ENCODE measurements at regions not wholly inside any gene's neighbourhood (a gene's known extent, or its start where the extent isn't known, plus 50 kb on each side); places are given as distances from the start of the nearest gene placed in this dataset.

DNA sequence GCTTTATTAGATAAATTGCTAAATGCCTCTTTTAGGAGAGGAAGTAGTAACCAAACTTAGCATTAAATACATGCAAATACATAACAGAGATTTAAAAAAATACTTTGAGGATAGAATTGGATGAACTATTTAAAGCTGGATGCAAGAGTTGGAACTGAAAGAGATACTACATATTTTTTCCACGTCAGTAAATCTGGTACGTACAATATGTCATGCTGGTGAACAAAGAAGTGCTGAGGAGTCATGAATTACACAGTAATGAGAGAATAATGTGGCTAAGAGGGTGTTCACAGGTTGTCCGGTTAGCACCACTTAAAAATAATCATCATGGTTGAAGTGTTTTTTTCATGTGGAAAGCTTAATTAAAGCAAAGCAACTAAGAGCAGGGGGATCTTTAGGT lies 184.1 kb upstream of the FRMPD4 start:
- H3K27ac ChIP-seq = no peak overlapping the region

DNA sequence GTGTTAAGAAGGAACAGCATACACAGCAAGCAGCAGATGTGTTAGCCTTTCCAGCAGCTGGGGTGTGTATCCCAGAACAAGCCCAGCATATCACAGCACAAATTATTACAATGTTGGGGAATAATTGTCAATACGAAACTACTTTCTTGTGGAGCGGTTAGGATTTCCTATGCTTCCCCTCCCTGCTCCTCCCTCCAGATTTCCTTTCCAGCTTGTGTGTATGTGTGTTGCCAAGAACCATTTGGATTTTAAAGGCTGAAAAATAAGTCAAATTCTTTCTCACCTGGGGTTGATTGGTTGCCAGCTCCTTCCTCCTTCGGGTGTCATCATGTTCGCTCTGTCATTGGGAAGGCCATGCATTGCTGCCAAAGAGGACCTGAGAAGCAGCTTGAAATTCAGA lies 178.2 kb upstream of the FRMPD4 start:
- no peaks in the 10 kb centered on the region for H3K27me3 ChIP-seq
- intact Hi-C loops (cut with DNase I) = no loop called here
- H3K9me3 ChIP-seq = no peaks in the 10 kb centered on the region
- 43 to 49% (median 49%) methylated on average over 4 of the region's 4 CpGs for WGBS, 3 donors
- no peaks in the 10 kb centered on the region for H3K4me1 ChIP-seq (ENCODE audit: insufficient read depth)
- H3K4me3 ChIP-seq = no peak overlapping the region
- TF ChIP-seq POLR2A (IDR thresholded peaks at IDR 0.05) = no peak
- TF ChIP-seq, protein P1, sequence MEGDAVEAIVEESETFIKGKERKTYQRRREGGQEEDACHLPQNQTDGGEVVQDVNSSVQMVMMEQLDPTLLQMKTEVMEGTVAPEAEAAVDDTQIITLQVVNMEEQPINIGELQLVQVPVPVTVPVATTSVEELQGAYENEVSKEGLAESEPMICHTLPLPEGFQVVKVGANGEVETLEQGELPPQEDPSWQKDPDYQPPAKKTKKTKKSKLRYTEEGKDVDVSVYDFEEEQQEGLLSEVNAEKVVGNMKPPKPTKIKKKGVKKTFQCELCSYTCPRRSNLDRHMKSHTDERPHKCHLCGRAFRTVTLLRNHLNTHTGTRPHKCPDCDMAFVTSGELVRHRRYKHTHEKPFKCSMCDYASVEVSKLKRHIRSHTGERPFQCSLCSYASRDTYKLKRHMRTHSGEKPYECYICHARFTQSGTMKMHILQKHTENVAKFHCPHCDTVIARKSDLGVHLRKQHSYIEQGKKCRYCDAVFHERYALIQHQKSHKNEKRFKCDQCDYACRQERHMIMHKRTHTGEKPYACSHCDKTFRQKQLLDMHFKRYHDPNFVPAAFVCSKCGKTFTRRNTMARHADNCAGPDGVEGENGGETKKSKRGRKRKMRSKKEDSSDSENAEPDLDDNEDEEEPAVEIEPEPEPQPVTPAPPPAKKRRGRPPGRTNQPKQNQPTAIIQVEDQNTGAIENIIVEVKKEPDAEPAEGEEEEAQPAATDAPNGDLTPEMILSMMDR (IDR thresholded peaks at IDR 0.05) = no peak
- TF ChIP-seq EP300 (IDR thresholded peaks at IDR 0.05) = no peak
- no peak overlapping the region for H3K27ac ChIP-seq
- no peaks in the 10 kb centered on the region for H3K36me3 ChIP-seq
- DNase-seq = no peak

More for the DNA sequence above, 184.1 kb upstream of the FRMPD4 start:
- Histone ChIP-seq H3K4me1 (ENCODE audit: insufficient read depth) (no peaks in the 10 kb centered on the region), H3K27me3 (no peaks in the 10 kb centered on the region), H3K36me3 (no peaks in the 10 kb centered on the region), H3K9me3 (no peaks in the 10 kb centered on the region), H3K4me3 (no peak overlapping the region)
- intact Hi-C loops (cut with DNase I) = no loop called here
- no peak for DNase-seq
- 70 to 74% (median 70%) methylated on average over 3 of the region's 3 CpGs for WGBS, 3 donors
- TF ChIP-seq EP300 (IDR thresholded peaks at IDR 0.05) (no peak), POLR2A (IDR thresholded peaks at IDR 0.05) (no peak)
- TF ChIP-seq, protein P1 (IDR thresholded peaks at IDR 0.05) = no peak

DNA sequence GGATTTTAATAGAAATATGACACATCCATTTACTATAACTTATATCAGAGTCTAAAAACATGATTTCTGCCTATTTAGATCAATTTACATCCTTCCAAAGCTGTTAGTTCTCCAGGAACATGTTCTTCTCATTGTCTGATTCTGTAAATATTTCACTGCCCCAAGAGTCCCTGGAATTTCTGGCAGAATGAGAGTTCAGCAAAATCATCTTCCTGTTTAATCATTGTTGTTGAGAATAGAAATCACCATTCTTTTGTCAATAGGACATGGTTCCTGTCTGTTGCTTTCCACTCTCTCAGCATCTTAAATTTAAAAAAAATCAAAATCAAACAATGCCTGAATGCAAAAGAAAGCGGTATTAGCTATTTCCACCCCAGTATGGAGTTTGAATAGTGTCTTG lies 172.8 kb upstream of the FRMPD4 start:
- H3K4me3 ChIP-seq = no peak overlapping the region
- intact Hi-C loops (cut with DNase I) = no loop called here

DNA sequence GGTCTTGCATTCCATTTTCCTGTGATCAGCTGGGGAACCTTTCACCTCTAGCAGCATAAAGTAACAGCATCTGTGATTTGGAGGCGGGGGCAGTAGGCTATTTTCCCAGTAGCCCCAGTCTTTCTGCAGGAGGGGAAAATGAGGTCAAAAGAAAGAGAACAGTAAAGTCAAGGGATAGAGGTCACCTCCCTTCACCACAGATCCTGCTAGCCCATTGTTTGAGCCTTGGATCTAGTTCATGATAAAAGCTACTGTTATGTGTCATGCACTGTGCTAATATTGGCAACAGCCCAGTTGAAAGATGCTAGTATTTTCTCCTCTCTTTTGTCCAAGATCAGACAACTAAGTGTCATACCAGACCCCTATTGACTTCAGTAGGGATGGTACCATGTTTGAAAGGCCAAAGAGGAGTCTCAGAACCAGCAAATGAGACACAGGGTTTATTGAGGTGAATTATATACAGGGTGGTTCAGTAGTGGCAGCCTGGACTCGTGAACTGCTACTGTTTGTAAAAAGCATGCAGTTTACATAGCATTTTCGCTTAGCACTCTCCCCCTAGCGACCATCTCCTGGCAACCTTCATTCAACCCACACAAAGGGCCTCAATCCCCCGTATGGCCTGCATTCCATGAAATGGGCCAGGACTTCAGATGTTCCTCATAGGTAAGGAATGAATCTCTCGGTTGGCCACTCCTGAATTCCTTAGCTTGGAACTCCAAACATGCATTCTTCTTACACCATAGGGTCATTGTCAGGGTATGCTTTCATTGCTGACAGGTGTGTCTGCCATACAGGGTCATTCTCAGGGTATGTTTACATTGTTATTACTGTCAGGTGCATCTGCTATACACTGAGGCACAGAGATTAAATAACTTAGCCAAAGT lies 170.0 kb upstream of the FRMPD4 start:
- Histone ChIP-seq H3K4me3 (no peak overlapping the region), H3K36me3 (no peaks in the 10 kb centered on the region), H3K27ac (no peak overlapping the region), H3K4me1 (ENCODE audit: insufficient read depth) (no peaks in the 10 kb centered on the region), H3K27me3 (no peaks in the 10 kb centered on the region), H3K9me3 (no peaks in the 10 kb centered on the region)
- 59 to 74% (median 63%) methylated on average over 6 of the region's 6 CpGs for WGBS, 3 donors
- no peak for TF ChIP-seq EP300 (IDR thresholded peaks at IDR 0.05)
- TF ChIP-seq POLR2A (IDR thresholded peaks at IDR 0.05) = no peak
- TF ChIP-seq, protein P1 (IDR thresholded peaks at IDR 0.05) = no peak
- intact Hi-C loops (cut with DNase I) = no loop called here
- no peak for DNase-seq

More for the DNA sequence above, 172.8 kb upstream of the FRMPD4 start:
- Histone ChIP-seq H3K27ac (no peak overlapping the region), H3K36me3 (no peaks in the 10 kb centered on the region), H3K9me3 (no peaks in the 10 kb centered on the region), H3K4me1 (ENCODE audit: insufficient read depth) (no peaks in the 10 kb centered on the region), H3K27me3 (no peaks in the 10 kb centered on the region)
- no peak for TF ChIP-seq POLR2A (IDR thresholded peaks at IDR 0.05)
- no peak for TF ChIP-seq EP300 (IDR thresholded peaks at IDR 0.05)
- TF ChIP-seq, protein P1 (IDR thresholded peaks at IDR 0.05) = no peak
- no peak for DNase-seq
- WGBS, 3 donors = 51 to 56% (median 53%) methylated on average over 1 of the region's 1 CpG
